Activated CD8-positive, alpha-beta T cell treated with anti-CD3 and anti-CD28 coated beads for 36 hours (primary cell): ENCODE measurements at regions not wholly inside any gene's neighbourhood (a gene's known extent, or its start where the extent isn't known, plus 50 kb on each side); places are given as distances from the start of the nearest gene placed in this dataset.
"Not testable (repeated sequence)": the region's sequence is repeated elsewhere in the genome, so short reads cannot be mapped to it uniquely, and the experiment has no call there.

Experiments used
- ATAC-seq: fragments of 200-7000 bp; cut with Tn5 transposase; one replicate; pipeline ENCODE4 v1.10.0; 2021; ENCODE audit warnings: mild to moderate bottlenecking, moderate library complexity
- CTCF ChIA-PET: fragments of 350-600 bp; sonication (Branson Sonifier 250); formaldehyde crosslinking; loops from one replicate; lab custom pipeline; 2021; ENCODE audit warnings: antibody characterized with exemption; lab: Charles Lee
- POLR2A ChIA-PET: fragments of 350-600 bp; sonication (Branson Sonifier 250); formaldehyde crosslinking; loops from one replicate; lab custom pipeline; 2021; ENCODE audit warnings: antibody characterized with exemption; lab: Charles Lee
- DNase-seq: peaks from one replicate; pipeline ENCODE4 v3.0.0-alpha.2; 2020
- H3K27ac Mint-ChIP-seq: one replicate; pipeline ENCODE4 v1.8.0; 2021; ENCODE audit warnings: mild to moderate bottlenecking, mixed read lengths
- H3K27me3 Mint-ChIP-seq: one replicate; pipeline ENCODE4 v1.8.0; 2021; ENCODE audit warnings: mixed read lengths
- H3K36me3 Mint-ChIP-seq: one replicate; pipeline ENCODE4 v1.8.0; 2021; ENCODE audit warnings: low read depth, mixed read lengths
- H3K4me1 Mint-ChIP-seq: one replicate; pipeline ENCODE4 v1.8.0; 2021; ENCODE audit warnings: low read depth, mixed read lengths
- H3K4me3 Mint-ChIP-seq: one replicate; pipeline ENCODE4 v1.8.0; 2021; ENCODE audit warnings: mild to moderate bottlenecking, moderate library complexity, mixed read lengths
- H3K9me3 Mint-ChIP-seq: one replicate; pipeline ENCODE4 v1.8.0; 2021; ENCODE audit warnings: mixed read lengths
- intact Hi-C: fragments of 100-400 bp; cut with micrococcal nuclease; formaldehyde crosslinking; loops from one replicate; pipeline ENCODE4 v1.10.0; 2022
- TF ChIP-seq, protein P1 (sequence below): fragments of 200-600 bp; IDR thresholded peaks from one replicate; pipeline ENCODE4 v1.8.0; 2022; ENCODE audit warnings: antibody characterized with exemption, mild to moderate bottlenecking

DNA sequence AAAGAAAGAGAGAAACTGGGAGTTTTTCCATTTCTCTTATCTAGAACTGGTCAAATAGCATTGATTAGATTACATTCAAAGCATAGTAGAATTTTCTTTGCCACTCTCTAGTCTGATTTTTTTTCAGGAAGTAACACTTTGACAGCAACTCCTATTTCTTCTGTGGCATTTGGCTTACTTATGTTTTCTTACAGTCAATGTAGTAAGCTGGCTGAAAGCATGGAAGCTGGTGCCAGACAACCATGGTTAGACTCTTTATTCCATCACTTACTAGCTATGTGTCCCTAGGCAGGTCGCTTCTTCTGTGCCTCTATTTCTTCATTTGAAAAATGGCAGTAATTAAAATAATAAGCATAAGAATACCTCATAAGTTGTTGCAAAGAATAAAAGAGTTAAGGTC, 54.2 kb upstream of the OPRM1 start:
- Mint-ChIP-seq H3K9me3 (no peaks in the 10 kb centered on the region), H3K4me1 (no peaks in the 10 kb centered on the region), H3K4me3 (no peak overlapping the region), H3K27ac (no peak overlapping the region), H3K36me3 (no peaks in the 10 kb centered on the region), H3K27me3 (peaks cover 1% of the 10 kb centered on the region)
- ChIA-PET POLR2A (no interaction called here), CTCF (interaction anchor here (1.3 kb wide), 1 partner anchor 15 kb away, joined by 3 read pairs; no protein-coding TSS in a partner anchor)
- TF ChIP-seq, protein P1, sequence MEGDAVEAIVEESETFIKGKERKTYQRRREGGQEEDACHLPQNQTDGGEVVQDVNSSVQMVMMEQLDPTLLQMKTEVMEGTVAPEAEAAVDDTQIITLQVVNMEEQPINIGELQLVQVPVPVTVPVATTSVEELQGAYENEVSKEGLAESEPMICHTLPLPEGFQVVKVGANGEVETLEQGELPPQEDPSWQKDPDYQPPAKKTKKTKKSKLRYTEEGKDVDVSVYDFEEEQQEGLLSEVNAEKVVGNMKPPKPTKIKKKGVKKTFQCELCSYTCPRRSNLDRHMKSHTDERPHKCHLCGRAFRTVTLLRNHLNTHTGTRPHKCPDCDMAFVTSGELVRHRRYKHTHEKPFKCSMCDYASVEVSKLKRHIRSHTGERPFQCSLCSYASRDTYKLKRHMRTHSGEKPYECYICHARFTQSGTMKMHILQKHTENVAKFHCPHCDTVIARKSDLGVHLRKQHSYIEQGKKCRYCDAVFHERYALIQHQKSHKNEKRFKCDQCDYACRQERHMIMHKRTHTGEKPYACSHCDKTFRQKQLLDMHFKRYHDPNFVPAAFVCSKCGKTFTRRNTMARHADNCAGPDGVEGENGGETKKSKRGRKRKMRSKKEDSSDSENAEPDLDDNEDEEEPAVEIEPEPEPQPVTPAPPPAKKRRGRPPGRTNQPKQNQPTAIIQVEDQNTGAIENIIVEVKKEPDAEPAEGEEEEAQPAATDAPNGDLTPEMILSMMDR: no peak
- no peak for ATAC-seq
- intact Hi-C loops: no loop called here
- DNase-seq: no peak

DNA sequence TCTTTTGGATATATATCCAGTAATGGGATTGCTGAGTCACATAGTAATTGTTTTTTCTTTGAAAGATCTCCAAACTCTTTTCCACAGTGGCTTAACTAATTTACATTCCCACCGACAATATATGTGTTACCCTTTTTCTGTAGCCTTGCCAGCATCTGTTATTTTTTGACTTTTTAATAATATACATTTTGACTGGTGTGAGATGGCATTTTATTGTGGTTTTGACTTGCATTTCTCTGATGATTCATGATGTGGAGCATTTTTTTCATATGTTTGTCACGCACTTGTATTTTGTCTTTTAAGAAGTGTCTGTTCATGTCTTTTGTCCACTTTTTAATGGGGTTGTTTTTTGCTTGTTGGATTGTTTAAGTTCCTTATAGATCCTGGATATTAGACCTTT, 58.9 kb upstream of the OPRM1 start:
- ATAC-seq (no peak), DNase-seq (no peak)
- H3K9me3 Mint-ChIP-seq: no peaks in the 10 kb centered on the region
- H3K36me3 Mint-ChIP-seq: no peaks in the 10 kb centered on the region
- intact Hi-C loops: no loop called here
- H3K27ac Mint-ChIP-seq: no peak overlapping the region
- POLR2A ChIA-PET: no interaction called here
- CTCF ChIA-PET: no interaction called here
- peaks cover 1% of the 10 kb centered on the region for H3K27me3 Mint-ChIP-seq
- H3K4me1 Mint-ChIP-seq: no peaks in the 10 kb centered on the region
- H3K4me3 Mint-ChIP-seq: no peak overlapping the region
- TF ChIP-seq, protein P1: no peak

DNA sequence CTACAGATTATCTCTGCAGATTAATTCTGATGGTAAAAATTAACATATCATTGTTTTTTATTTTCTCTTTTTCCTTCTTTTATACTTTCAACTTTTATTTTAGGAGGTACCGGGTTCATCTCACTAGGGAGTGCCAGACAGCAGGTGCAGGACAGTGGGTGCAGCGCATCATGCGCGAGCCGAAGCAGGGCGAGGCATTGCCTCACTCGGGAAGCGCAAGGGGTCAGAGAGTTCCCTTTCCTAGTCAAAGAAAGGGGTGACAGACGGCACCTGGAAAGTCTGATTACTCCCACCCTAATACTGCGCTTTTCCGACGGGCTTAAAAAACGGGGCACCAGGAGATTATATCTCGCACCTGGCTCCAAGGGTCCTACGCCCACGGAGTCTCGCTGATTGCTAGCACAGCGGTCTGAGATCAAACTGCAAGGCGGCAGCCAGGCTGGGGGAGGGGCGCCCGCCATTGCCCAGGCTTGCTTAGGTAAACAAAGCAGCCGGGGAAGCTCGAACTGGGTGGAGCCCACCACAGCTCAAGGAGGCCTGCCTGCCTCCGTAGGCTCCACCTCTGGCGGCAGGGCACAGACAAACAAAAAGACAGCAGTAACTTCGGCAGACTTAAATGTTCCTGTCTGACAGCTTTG, 60.0 kb upstream of the OPRM1 start:
- H3K9me3 Mint-ChIP-seq, ATAC-seq, CTCF ChIA-PET, intact Hi-C loops, H3K36me3 Mint-ChIP-seq, H3K4me1 Mint-ChIP-seq, DNase-seq, POLR2A ChIA-PET, H3K27ac Mint-ChIP-seq, H3K4me3 Mint-ChIP-seq, H3K27me3 Mint-ChIP-seq: not testable (repeated sequence)

DNA sequence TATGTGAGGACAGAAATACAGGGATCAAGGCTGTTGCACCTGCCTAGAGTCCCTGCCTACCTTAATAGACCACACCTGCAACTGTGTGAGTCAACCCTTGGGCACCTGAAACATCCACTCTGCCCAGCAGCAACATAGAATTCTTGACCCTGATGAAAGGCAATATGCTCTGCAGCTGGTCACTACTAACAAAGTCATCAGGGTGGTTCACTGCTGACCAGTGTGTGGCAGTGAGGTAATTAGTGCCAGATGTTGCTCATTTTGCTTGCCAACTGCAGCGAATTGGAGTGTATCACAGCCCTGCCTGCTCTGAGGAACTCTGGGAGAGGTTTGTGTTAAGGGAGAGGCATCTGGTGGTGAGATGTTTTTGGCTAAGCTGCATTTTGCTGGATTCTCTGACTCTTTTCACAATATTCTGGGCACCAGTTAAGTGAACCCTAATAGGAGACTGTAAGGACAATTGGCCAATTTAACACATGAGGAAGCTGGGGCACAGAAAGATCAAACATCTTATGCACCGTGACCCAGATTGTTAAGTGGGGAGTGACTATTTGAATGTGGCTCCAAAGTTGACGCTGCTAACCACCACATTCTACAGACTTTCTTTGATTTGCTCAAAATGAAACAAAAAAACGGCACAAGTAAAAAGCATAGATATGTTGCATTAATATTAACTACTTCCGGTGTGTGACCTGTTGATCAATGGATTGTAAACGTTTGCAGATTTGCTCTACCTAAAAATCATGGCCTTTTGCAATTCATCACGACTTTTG, 61.9 kb upstream of the OPRM1 start:
- H3K4me3 Mint-ChIP-seq: no peak overlapping the region
- ATAC-seq (no peak), DNase-seq (no peak)
- no peaks in the 10 kb centered on the region for H3K9me3 Mint-ChIP-seq
- TF ChIP-seq, protein P1: no peak
- no peaks in the 10 kb centered on the region for H3K4me1 Mint-ChIP-seq
- no peaks in the 10 kb centered on the region for H3K27me3 Mint-ChIP-seq
- ChIA-PET CTCF (no interaction called here), POLR2A (interaction anchor here (1.3 kb wide), 1 partner anchor 15 kb away, joined by 3 read pairs; no protein-coding TSS in a partner anchor)
- no peaks in the 10 kb centered on the region for H3K36me3 Mint-ChIP-seq
- no peak overlapping the region for H3K27ac Mint-ChIP-seq
- intact Hi-C loops: no loop called here

DNA sequence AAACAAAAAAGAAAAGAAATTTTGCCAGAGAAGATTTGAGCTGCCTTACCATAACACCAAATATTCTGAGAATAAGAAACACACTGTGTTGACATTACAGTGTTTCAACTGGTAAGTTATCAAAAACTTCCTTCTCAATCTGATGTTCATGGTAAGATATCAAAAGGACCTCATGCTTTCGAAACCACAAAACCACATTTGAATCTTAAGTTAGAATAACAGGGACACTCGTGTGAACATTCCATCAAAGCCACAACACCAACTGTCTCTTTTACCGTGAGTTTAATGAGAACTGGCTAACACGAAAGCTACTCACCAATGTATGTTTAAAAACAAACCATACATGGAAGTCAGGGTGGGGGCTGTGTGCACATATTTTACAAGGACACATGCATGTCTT, 73.0 kb upstream of the OPRM1 start:
- peak; percentile 20 for ATAC-seq

More for the DNA sequence above, 73.0 kb upstream of the OPRM1 start:
- Mint-ChIP-seq H3K4me1 (peaks cover 5% of the 10 kb centered on the region), H3K9me3 (no peaks in the 10 kb centered on the region), H3K27ac (no peak overlapping the region), H3K4me3 (no peak overlapping the region), H3K36me3 (no peaks in the 10 kb centered on the region), H3K27me3 (no peaks in the 10 kb centered on the region)
- intact Hi-C loops: no loop called here
- CTCF ChIA-PET: interaction anchor here (1.4 to 2.3 kb wide), 2 partner anchors 18 to 128 kb away, joined by 3 to 7 read pairs; no protein-coding TSS in a partner anchor
- TF ChIP-seq, protein P1: no peak
- POLR2A ChIA-PET: no interaction called here
- DNase-seq: no peak
